ENCODE measurements at regions not wholly inside any gene's neighbourhood (a gene's known extent, or its start where the extent isn't known, plus 50 kb on each side); places are given as distances from the start of the nearest gene placed in this dataset.

GRCh38 chr13:89432997-89433396 is 1761.8 kb downstream of the SLITRK5 start:
- TF ChIP-seq CTCF (IDR thresholded peaks at IDR 0.05; ENCODE audit: poor library complexity) (no peak), EZH2 (IDR thresholded peaks at IDR 0.05; ENCODE audit: borderline replicate concordance) (no peak), EZH2phosphoT487 (IDR thresholded peaks at IDR 0.05; ENCODE audit: low read depth, severe bottlenecking, unreplicated experiment) (no peak)
